ENCODE measurements at regions not wholly inside any gene's neighbourhood (a gene's known extent, or its start where the extent isn't known, plus 50 kb on each side); places are given as distances from the start of the nearest gene placed in this dataset.

DNA sequence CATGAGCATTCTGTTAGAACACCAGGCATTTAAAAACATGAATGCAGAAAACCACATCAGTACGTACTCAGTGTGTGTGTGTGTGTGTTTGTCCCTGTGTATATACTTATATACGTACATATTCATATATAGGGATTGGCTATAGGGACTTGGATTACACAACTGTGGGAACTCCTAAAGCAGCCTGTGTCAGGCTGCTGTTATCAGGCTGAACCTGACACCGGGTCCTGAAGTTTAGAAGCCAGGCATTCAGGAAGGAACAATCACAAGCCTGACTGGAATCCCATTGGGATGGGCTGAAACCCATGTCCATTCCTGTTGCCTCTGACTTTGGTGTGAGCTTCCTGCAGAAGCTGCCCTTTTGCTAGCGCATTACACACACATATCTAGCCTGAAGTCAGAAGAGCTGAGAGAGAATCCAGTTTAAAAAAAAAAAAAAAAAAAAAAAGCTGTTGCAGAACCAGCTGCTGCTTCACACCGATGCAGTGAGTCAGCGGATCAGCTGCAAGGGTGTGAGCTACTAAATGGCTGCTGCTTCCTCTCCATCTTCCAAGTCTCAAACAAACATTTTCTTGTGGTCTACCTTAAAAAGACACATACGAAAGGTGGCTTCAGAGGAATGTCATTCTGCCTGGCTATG lies 348.1 kb downstream of the THBS2 start:
- TF ChIP-seq ATOH8 (CRISPR knock-in tag; IDR thresholded peaks at IDR 0.05; ENCODE audit: low read depth), result no peak
- no peak for TF ChIP-seq RARB (CRISPR knock-in tag; IDR thresholded peaks at IDR 0.05)
- no peak for TF ChIP-seq BHLHE40 (IDR thresholded peaks at IDR 0.05; ENCODE audit: low read depth, low read length)
- no peak for TF ChIP-seq RAD21 (conservative IDR thresholded peaks at IDR 0.05 in 1 of 2, IDR thresholded peaks at IDR 0.05 in 1 of 2)
- no peak for TF ChIP-seq PHF8 (IDR thresholded peaks at IDR 0.05; ENCODE audit: borderline replicate concordance, low read depth)
- TF ChIP-seq CBX2 (IDR thresholded peaks at IDR 0.05; ENCODE audit: borderline replicate concordance, low read depth), result no peak
- TF ChIP-seq NPAS2 (CRISPR knock-in tag; IDR thresholded peaks at IDR 0.05; ENCODE audit: borderline replicate concordance), result no peak
- ChIA-PET POLR2A (no interaction called here), CTCF (no interaction called here)
- ATAC-seq (no peak), FAIRE-seq (no peak), DNase-seq (ENCODE audit: low read depth in 1 of 2, low spot score in 1 of 2) (no peak)
- H3K4me3 ChIP-seq, result no peak overlapping the region
- no peak overlapping the region for H3K27ac ChIP-seq
- H3K4me2 ChIP-seq, result no peak overlapping the region
- 53% methylated on average over 7 of the region's 7 CpGs for WGBS (ENCODE audit: missing lambda C conversion rate)
- H3K9me3 ChIP-seq, result no peaks in the 10 kb centered on the region
- H3K4me1 ChIP-seq, result no peaks in the 10 kb centered on the region

GRCh38 chr6:168903613-168904345 lies 349.9 kb downstream of the THBS2 start:
- ATAC-seq (no peak), DNase-seq (ENCODE audit: low read depth in 1 of 2, low spot score in 1 of 2) (no peak), FAIRE-seq (no peak)
- Histone ChIP-seq H3K4me2 (no peak overlapping the region), H3K27ac (no peak overlapping the region), H3K4me3 (no peak overlapping the region), H3K4me1 (no peaks in the 10 kb centered on the region), H3K9me3 (no peaks in the 10 kb centered on the region)
- ChIA-PET POLR2A (no interaction called here), CTCF (interaction anchor here (0.9 to 1.6 kb wide), 2 partner anchors 9 to 15 kb away, joined by 3 to 8 read pairs; no protein-coding TSS in a partner anchor)
- WGBS (ENCODE audit: missing lambda C conversion rate), result 61% methylated on average over 15 of the region's 17 CpGs
- TF ChIP-seq JUN (IDR thresholded peaks at IDR 0.05) (no peak), HOXB13 (CRISPR knock-in tag; IDR thresholded peaks at IDR 0.05; ENCODE audit: low read depth) (no peak), EHF (CRISPR knock-in tag; IDR thresholded peaks at IDR 0.05) (no peak), HEYL (CRISPR knock-in tag; IDR thresholded peaks at IDR 0.05) (no peak), BHLHE40 (IDR thresholded peaks at IDR 0.05; ENCODE audit: low read depth, low read length) (no peak), NFE2L2 (conservative IDR thresholded peaks at IDR 0.05; ENCODE audit: low read length) (no peak), NPAS2 (CRISPR knock-in tag; IDR thresholded peaks at IDR 0.05; ENCODE audit: borderline replicate concordance) (no peak), MYC (IDR thresholded peaks at IDR 0.05; ENCODE audit: borderline replicate concordance, low read length) (no peak), HDAC2 (IDR thresholded peaks at IDR 0.05) (no peak), SMC3 (IDR thresholded peaks at IDR 0.05) (no peak), FOXS1 (CRISPR knock-in tag; IDR thresholded peaks at IDR 0.05) (no peak), ATOH8 (CRISPR knock-in tag; IDR thresholded peaks at IDR 0.05; ENCODE audit: low read depth) (no peak), ZFP36 (IDR thresholded peaks at IDR 0.05; ENCODE audit: borderline replicate concordance, partially characterized antibody) (no peak), MAX (IDR thresholded peaks at IDR 0.05) (no peak)
- TF ChIP-seq, protein P1, sequence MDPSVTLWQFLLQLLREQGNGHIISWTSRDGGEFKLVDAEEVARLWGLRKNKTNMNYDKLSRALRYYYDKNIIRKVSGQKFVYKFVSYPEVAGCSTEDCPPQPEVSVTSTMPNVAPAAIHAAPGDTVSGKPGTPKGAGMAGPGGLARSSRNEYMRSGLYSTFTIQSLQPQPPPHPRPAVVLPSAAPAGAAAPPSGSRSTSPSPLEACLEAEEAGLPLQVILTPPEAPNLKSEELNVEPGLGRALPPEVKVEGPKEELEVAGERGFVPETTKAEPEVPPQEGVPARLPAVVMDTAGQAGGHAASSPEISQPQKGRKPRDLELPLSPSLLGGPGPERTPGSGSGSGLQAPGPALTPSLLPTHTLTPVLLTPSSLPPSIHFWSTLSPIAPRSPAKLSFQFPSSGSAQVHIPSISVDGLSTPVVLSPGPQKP (IDR thresholded peaks at IDR 0.05; ENCODE audit: low read depth, low read length), result no peak
- TF ChIP-seq, protein P2, sequence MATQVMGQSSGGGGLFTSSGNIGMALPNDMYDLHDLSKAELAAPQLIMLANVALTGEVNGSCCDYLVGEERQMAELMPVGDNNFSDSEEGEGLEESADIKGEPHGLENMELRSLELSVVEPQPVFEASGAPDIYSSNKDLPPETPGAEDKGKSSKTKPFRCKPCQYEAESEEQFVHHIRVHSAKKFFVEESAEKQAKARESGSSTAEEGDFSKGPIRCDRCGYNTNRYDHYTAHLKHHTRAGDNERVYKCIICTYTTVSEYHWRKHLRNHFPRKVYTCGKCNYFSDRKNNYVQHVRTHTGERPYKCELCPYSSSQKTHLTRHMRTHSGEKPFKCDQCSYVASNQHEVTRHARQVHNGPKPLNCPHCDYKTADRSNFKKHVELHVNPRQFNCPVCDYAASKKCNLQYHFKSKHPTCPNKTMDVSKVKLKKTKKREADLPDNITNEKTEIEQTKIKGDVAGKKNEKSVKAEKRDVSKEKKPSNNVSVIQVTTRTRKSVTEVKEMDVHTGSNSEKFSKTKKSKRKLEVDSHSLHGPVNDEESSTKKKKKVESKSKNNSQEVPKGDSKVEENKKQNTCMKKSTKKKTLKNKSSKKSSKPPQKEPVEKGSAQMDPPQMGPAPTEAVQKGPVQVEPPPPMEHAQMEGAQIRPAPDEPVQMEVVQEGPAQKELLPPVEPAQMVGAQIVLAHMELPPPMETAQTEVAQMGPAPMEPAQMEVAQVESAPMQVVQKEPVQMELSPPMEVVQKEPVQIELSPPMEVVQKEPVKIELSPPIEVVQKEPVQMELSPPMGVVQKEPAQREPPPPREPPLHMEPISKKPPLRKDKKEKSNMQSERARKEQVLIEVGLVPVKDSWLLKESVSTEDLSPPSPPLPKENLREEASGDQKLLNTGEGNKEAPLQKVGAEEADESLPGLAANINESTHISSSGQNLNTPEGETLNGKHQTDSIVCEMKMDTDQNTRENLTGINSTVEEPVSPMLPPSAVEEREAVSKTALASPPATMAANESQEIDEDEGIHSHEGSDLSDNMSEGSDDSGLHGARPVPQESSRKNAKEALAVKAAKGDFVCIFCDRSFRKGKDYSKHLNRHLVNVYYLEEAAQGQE (IDR thresholded peaks at IDR 0.05), result no peak

Data from A549 (cell line).